ENCODE measurements at regions not wholly inside any gene's neighbourhood (a gene's known extent, or its start where the extent isn't known, plus 50 kb on each side); places are given as distances from the start of the nearest gene placed in this dataset.

DNA sequence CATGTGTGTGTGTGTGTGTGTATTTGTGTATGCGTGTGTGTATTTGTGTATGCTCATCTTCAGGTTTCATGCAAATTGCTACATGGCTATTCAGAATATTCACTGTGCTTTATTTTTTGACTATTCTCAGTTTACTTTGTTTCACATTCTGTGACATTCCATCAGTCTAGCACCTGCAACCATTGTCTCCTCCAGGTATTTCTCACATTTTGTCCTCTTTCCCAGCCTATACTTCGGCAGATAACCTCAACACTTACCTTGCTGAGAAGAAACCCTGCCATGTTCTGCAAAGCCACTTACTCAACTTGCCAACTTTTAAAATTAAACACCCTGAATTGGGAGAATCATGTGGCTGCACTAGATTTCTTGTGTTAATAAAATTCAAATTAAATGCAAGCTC, 135.4 kb upstream of the REG3A start:
- intact Hi-C loops (cut with DNase I), result no loop called here
- H3K4me3 ChIP-seq, result no peak overlapping the region
- no peaks in the 10 kb centered on the region for H3K27me3 ChIP-seq
- no peaks in the 10 kb centered on the region for H3K9me3 ChIP-seq
- no peaks in the 10 kb centered on the region for H3K4me1 ChIP-seq
- DNase-seq (no peak), ATAC-seq (no peak)
- no peaks in the 10 kb centered on the region for H3K36me3 ChIP-seq
- TF ChIP-seq, protein P1, sequence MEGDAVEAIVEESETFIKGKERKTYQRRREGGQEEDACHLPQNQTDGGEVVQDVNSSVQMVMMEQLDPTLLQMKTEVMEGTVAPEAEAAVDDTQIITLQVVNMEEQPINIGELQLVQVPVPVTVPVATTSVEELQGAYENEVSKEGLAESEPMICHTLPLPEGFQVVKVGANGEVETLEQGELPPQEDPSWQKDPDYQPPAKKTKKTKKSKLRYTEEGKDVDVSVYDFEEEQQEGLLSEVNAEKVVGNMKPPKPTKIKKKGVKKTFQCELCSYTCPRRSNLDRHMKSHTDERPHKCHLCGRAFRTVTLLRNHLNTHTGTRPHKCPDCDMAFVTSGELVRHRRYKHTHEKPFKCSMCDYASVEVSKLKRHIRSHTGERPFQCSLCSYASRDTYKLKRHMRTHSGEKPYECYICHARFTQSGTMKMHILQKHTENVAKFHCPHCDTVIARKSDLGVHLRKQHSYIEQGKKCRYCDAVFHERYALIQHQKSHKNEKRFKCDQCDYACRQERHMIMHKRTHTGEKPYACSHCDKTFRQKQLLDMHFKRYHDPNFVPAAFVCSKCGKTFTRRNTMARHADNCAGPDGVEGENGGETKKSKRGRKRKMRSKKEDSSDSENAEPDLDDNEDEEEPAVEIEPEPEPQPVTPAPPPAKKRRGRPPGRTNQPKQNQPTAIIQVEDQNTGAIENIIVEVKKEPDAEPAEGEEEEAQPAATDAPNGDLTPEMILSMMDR (IDR thresholded peaks at IDR 0.05), result no peak
- no peak overlapping the region for H3K27ac ChIP-seq

- TF ChIP-seq, protein P1 (IDR thresholded peaks at IDR 0.05), result no peak
- Histone ChIP-seq H3K9me3 (peaks cover 0 to 5% of the 10 kb centered on the region in 2 donors), H3K27ac (no peak overlapping the region), H3K4me3 (no peak overlapping the region), H3K27me3 (no peaks in the 10 kb centered on the region), H3K36me3 (no peaks in the 10 kb centered on the region), H3K4me1 (no peaks in the 10 kb centered on the region)
- ATAC-seq (no peak), DNase-seq (no peak)
- intact Hi-C loops (cut with DNase I), result no loop called here
These were observed 133.4 kb upstream of the REG3A start for GRCh38 chr2:79292958-79293315.

- Histone ChIP-seq H3K27ac (no peak overlapping the region), H3K36me3 (no peaks in the 10 kb centered on the region), H3K27me3 (no peaks in the 10 kb centered on the region), H3K9me3 (peaks cover 0 to 5% of the 10 kb centered on the region in 2 donors), H3K4me3 (no peak overlapping the region), H3K4me1 (no peaks in the 10 kb centered on the region)
- TF ChIP-seq, protein P1 (IDR thresholded peaks at IDR 0.05), result no peak
- intact Hi-C loops (cut with DNase I), result no loop called here
- ATAC-seq, result no peak
- no peak for DNase-seq
These were observed 132.8 kb upstream of the REG3A start for GRCh38 chr2:79292239-79292957.

DNA sequence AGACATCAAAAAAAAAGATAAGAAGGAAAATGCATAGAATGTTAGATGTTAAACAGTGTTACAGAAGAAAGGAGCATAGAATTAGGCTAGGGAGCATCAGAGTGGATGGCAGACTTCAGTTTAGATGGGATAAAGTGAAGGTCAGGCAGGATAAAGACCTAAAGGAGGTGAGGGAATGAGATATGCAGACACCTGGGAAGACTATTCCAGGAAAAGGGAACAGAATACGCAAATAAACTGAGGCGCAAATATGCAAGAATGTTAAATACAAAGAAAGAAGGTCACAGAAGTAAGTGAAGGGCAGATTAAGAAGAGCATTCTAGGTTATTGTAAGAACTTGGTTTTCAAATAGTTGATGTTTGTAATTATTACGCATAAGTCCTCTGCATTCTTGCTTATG, 116.3 kb upstream of the REG3A start:
- no peaks in the 10 kb centered on the region for H3K27me3 ChIP-seq
- DNase-seq (no peak), ATAC-seq (no peak)
- no peak overlapping the region for H3K4me3 ChIP-seq
- intact Hi-C loops (cut with DNase I), result no loop called here
- no peak overlapping the region for H3K27ac ChIP-seq
- H3K9me3 ChIP-seq, result peaks cover 0 to 18% of the 10 kb centered on the region in 2 donors
- TF ChIP-seq, protein P1 (IDR thresholded peaks at IDR 0.05), result no peak
- no peaks in the 10 kb centered on the region for H3K36me3 ChIP-seq
- no peaks in the 10 kb centered on the region for H3K4me1 ChIP-seq

DNA sequence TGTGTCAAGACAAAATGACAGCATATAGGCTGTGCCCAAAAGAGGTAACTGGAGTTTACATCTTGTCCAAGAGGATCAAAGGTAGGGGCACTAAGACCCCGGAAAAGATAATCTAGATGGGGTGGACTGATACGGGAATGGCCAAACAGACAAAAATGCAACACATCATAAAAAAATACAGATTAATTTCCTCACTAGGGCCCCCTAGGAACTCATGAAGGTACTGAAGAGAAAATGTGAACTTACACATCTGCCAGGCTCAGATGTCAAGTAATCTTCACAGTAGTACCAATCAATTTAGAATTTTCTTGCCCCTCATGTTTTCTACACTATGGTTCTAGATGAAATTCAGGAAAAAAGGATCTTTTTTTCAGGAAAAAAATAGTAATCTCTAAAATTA, 115.6 kb upstream of the REG3A start:
- no peak for ATAC-seq
- Histone ChIP-seq H3K4me3 (no peak overlapping the region), H3K4me1 (no peaks in the 10 kb centered on the region), H3K27me3 (no peaks in the 10 kb centered on the region), H3K36me3 (no peaks in the 10 kb centered on the region), H3K27ac (no peak overlapping the region), H3K9me3 (peaks cover 0 to 18% of the 10 kb centered on the region in 2 donors)
- intact Hi-C loops (cut with DNase I), result no loop called here
- TF ChIP-seq, protein P1 (IDR thresholded peaks at IDR 0.05), result no peak
- DNase-seq, result no peak

Data from left lung (tissue), 4 donors.